ENCODE measurements at regions not wholly inside any gene's neighbourhood (a gene's known extent, or its start where the extent isn't known, plus 50 kb on each side); places are given as distances from the start of the nearest gene placed in this dataset.
"Not testable (repeated sequence)": the region's sequence is repeated elsewhere in the genome, so short reads cannot be mapped to it uniquely, and the experiment has no call there.

- DNase-seq = no peak
Measured at GRCh38 chr13:47892374-47892773, 108.7 kb downstream of the SUCLA2 start.

- DNase-seq = no peak
Measured at GRCh38 chr13:47890146-47890814, 110.8 kb downstream of the SUCLA2 start.

GRCh38 chr13:47886314-47886713, 114.8 kb downstream of the SUCLA2 start:
- DNase-seq = no peak

GRCh38 chr13:47875201-47875600, 125.9 kb downstream of the SUCLA2 start:
- DNase-seq = no peak

- not testable (repeated sequence) for DNase-seq
Measured at GRCh38 chr13:47873987-47874386, 127.1 kb downstream of the SUCLA2 start.

- not testable (repeated sequence) for DNase-seq
Measured at GRCh38 chr13:47873319-47873718, 127.8 kb downstream of the SUCLA2 start.

GRCh38 chr13:47869776-47870175, 131.3 kb downstream of the SUCLA2 start:
- no peak for DNase-seq

GRCh38 chr13:47865883-47866282, 135.2 kb downstream of the SUCLA2 start:
- no peak for DNase-seq

GRCh38 chr13:47862841-47863240, 138.2 kb downstream of the SUCLA2 start:
- no peak for DNase-seq

- no peak for DNase-seq
Measured at GRCh38 chr13:47859165-47859564, 141.9 kb downstream of the SUCLA2 start.

- DNase-seq = no peak
Measured at GRCh38 chr13:47858042-47859025, 142.7 kb downstream of the SUCLA2 start.

GRCh38 chr13:47853236-47853635, 147.8 kb downstream of the SUCLA2 start:
- no peak for DNase-seq

GRCh38 chr13:47846886-47847285, 154.2 kb downstream of the SUCLA2 start:
- DNase-seq = no peak

GRCh38 chr13:47845981-47846380, 155.1 kb downstream of the SUCLA2 start:
- no peak for DNase-seq

GRCh38 chr13:47843005-47843404, 158.1 kb downstream of the SUCLA2 start:
- DNase-seq = no peak

- DNase-seq = no peak
Measured at GRCh38 chr13:47841151-47841550, 159.9 kb downstream of the SUCLA2 start.

GRCh38 chr13:47837906-47838305, 163.2 kb downstream of the SUCLA2 start:
- DNase-seq = no peak

GRCh38 chr13:47837104-47837880, 163.8 kb downstream of the SUCLA2 start:
- DNase-seq = no peak

GRCh38 chr13:47835470-47836228, 165.4 kb downstream of the SUCLA2 start:
- no peak for DNase-seq

GRCh38 chr13:47832458-47832972, 168.6 kb downstream of the SUCLA2 start:
- no peak for DNase-seq

- no peak for DNase-seq
Measured at GRCh38 chr13:47831265-47831664, 169.8 kb downstream of the SUCLA2 start.

- DNase-seq = no peak
Measured at GRCh38 chr13:47829690-47830089, 171.4 kb downstream of the SUCLA2 start.
